ENCODE measurements at regions not wholly inside any gene's neighbourhood (a gene's known extent, or its start where the extent isn't known, plus 50 kb on each side); places are given as distances from the start of the nearest gene placed in this dataset.

DNA sequence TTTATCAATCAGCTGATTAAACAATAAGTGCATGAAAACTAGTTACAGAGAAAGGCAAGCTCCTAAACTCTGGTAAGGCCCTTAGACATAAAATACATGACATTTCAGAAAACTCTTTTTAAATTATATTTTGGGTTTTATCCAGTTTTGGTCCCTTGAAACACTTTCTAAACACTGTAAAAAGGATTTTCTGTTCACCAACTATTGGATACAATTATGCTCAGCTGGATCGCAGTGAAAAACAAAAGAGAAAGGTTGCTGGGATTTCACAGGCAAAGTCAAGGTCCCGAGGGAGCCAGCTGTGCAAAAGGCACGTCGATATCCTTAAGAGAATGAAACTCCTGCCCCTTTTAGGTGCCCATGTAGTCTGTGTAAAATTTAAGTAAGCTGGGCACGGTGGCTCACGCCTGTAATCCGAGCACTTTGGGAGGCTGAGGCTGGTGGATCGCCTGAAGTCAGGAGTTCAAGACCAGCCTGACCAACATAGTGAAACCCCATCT lies 1018.4 kb upstream of the INTU start:
- H3K79me2 ChIP-seq (ENCODE audit: low read length): no peaks in the 10 kb centered on the region
- TF ChIP-seq EZH2phosphoT487 (IDR thresholded peaks at IDR 0.05; ENCODE audit: low read length): no peak
- no peak for TF ChIP-seq EZH2 (optimal IDR thresholded peaks at IDR 0.05; ENCODE audit: low read depth, low read length)
- TF ChIP-seq, protein P1, sequence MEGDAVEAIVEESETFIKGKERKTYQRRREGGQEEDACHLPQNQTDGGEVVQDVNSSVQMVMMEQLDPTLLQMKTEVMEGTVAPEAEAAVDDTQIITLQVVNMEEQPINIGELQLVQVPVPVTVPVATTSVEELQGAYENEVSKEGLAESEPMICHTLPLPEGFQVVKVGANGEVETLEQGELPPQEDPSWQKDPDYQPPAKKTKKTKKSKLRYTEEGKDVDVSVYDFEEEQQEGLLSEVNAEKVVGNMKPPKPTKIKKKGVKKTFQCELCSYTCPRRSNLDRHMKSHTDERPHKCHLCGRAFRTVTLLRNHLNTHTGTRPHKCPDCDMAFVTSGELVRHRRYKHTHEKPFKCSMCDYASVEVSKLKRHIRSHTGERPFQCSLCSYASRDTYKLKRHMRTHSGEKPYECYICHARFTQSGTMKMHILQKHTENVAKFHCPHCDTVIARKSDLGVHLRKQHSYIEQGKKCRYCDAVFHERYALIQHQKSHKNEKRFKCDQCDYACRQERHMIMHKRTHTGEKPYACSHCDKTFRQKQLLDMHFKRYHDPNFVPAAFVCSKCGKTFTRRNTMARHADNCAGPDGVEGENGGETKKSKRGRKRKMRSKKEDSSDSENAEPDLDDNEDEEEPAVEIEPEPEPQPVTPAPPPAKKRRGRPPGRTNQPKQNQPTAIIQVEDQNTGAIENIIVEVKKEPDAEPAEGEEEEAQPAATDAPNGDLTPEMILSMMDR (IDR thresholded peaks at IDR 0.05; ENCODE audit: low read length): no peak
- no peak overlapping the region for H3K9ac ChIP-seq (ENCODE audit: low read length)
- no peak overlapping the region for H3K4me3 ChIP-seq (ENCODE audit: low read length)
- H2AFZ ChIP-seq (ENCODE audit: low read length): no peak overlapping the region
- no peak overlapping the region for H3K4me2 ChIP-seq (ENCODE audit: low read depth, low read length)
- no peak for DNase-seq
- no peaks in the 10 kb centered on the region for H3K4me1 ChIP-seq (ENCODE audit: low read length)
- H3K9me3 ChIP-seq (replicated peaks; ENCODE audit: insufficient read depth, low read length): no peaks in the 10 kb centered on the region
- no peaks in the 10 kb centered on the region for H3K27me3 ChIP-seq (replicated peaks; ENCODE audit: insufficient read depth, low read length)
- no peaks in the 10 kb centered on the region for H3K9me2 ChIP-seq (replicated peaks; ENCODE audit: insufficient read depth, low read length)
- H3F3A ChIP-seq (ENCODE audit: insufficient read depth, low read length): no peaks in the 10 kb centered on the region
- no peaks in the 10 kb centered on the region for H4K20me1 ChIP-seq (ENCODE audit: insufficient read depth, low read length)
- H3K27ac ChIP-seq (ENCODE audit: low read length): no peak overlapping the region
- no peaks in the 10 kb centered on the region for H3K36me3 ChIP-seq (replicated peaks; ENCODE audit: insufficient read depth, low read length)

DNA sequence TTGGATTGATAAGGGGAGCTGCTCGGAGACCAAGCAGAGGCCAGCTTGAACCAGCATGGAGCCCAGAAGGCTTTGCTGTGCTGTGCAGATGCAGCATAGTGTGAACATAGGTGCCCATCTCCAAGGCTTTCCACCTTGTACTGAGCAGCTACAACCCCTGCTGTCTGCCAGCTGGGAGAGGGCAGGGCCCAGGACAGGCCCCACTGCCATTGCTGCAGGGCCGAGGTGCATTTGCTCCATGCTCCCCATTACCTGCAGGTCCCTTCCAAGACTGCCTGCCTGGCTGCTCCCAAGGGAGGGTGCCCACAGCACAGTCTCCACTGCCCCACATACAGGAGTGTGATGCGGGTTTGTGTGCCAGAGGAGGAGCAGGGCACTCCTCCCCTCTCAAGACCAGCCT lies 1016.0 kb upstream of the INTU start:
- Histone ChIP-seq H4K20me1 (ENCODE audit: insufficient read depth, low read length) (no peaks in the 10 kb centered on the region), H3F3A (ENCODE audit: insufficient read depth, low read length) (no peaks in the 10 kb centered on the region), H3K79me2 (ENCODE audit: low read length) (no peaks in the 10 kb centered on the region), H3K27ac (ENCODE audit: low read length) (no peak overlapping the region), H3K4me1 (ENCODE audit: low read length) (no peaks in the 10 kb centered on the region), H3K9me3 (replicated peaks; ENCODE audit: insufficient read depth, low read length) (no peaks in the 10 kb centered on the region), H2AFZ (ENCODE audit: low read length) (no peak overlapping the region), H3K9me2 (replicated peaks; ENCODE audit: insufficient read depth, low read length) (no peaks in the 10 kb centered on the region), H3K4me2 (ENCODE audit: low read depth, low read length) (no peak overlapping the region), H3K9ac (ENCODE audit: low read length) (no peak overlapping the region), H3K27me3 (replicated peaks; ENCODE audit: insufficient read depth, low read length) (no peaks in the 10 kb centered on the region), H3K36me3 (replicated peaks; ENCODE audit: insufficient read depth, low read length) (no peaks in the 10 kb centered on the region), H3K4me3 (ENCODE audit: low read length) (no peak overlapping the region)
- no peak for DNase-seq
- TF ChIP-seq EZH2 (optimal IDR thresholded peaks at IDR 0.05; ENCODE audit: low read depth, low read length): no peak
- TF ChIP-seq, protein P1 (IDR thresholded peaks at IDR 0.05; ENCODE audit: low read length): no peak
- no peak for TF ChIP-seq EZH2phosphoT487 (IDR thresholded peaks at IDR 0.05; ENCODE audit: low read length)

DNA sequence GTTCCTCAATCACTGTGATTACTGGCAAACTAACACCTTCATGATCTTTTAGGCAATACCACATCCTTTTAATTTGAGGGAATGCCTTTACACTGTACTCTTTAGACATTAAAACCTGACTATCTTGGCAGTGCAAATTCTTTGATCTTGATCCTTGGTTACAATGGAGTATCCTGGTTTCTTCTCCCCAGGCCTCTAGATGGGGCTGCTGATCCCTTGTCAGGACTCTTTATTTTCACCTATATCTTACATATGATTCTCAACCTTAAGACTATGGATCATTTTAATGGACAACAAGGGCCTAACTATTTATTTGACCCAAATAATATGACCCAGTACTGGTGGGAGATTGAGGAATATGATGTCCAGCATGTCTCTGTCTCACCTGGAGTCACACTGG lies 1005.5 kb upstream of the INTU start:
- H3K9me3 ChIP-seq (replicated peaks; ENCODE audit: insufficient read depth, low read length): no peaks in the 10 kb centered on the region
- no peaks in the 10 kb centered on the region for H3K4me1 ChIP-seq (ENCODE audit: low read length)
- H4K20me1 ChIP-seq (ENCODE audit: insufficient read depth, low read length): no peaks in the 10 kb centered on the region
- H3K4me3 ChIP-seq (ENCODE audit: low read length): no peak overlapping the region
- no peak for DNase-seq
- no peaks in the 10 kb centered on the region for H3K79me2 ChIP-seq (ENCODE audit: low read length)
- H3K27ac ChIP-seq (ENCODE audit: low read length): no peak overlapping the region
- H3F3A ChIP-seq (ENCODE audit: insufficient read depth, low read length): no peaks in the 10 kb centered on the region
- TF ChIP-seq EZH2 (optimal IDR thresholded peaks at IDR 0.05; ENCODE audit: low read depth, low read length): no peak
- TF ChIP-seq, protein P1 (IDR thresholded peaks at IDR 0.05; ENCODE audit: low read length): peak; percentile 50
- TF ChIP-seq EZH2phosphoT487 (IDR thresholded peaks at IDR 0.05; ENCODE audit: low read length): no peak
- H3K9ac ChIP-seq (ENCODE audit: low read length): no peak overlapping the region
- H3K4me2 ChIP-seq (ENCODE audit: low read depth, low read length): no peak overlapping the region
- H3K36me3 ChIP-seq (replicated peaks; ENCODE audit: insufficient read depth, low read length): no peaks in the 10 kb centered on the region
- no peak overlapping the region for H2AFZ ChIP-seq (ENCODE audit: low read length)
- H3K27me3 ChIP-seq (replicated peaks; ENCODE audit: insufficient read depth, low read length): no peaks in the 10 kb centered on the region
- H3K9me2 ChIP-seq (replicated peaks; ENCODE audit: insufficient read depth, low read length): no peaks in the 10 kb centered on the region
